Osteocyte (in vitro differentiated cells): ENCODE measurements at regions not wholly inside any gene's neighbourhood (a gene's known extent, or its start where the extent isn't known, plus 50 kb on each side); places are given as distances from the start of the nearest gene placed in this dataset.

Source experiments
- DNase-seq: peaks from one replicate; pipeline ENCODE4 v3.0.0; 2021; ENCODE audit warnings: mixed read lengths; ENCODE audit not compliant: unreplicated experiment; ENCODE audit errors: extremely low spot score
- H3K27ac Mint-ChIP-seq: one replicate; pipeline ENCODE4 v1.8.0; 2021; ENCODE audit warnings: mild to moderate bottlenecking, mixed read lengths; ENCODE audit not compliant: unreplicated experiment
- H3K27me3 Mint-ChIP-seq: one replicate; pipeline ENCODE4 v1.8.0; 2021; ENCODE audit warnings: mixed read lengths; ENCODE audit not compliant: unreplicated experiment
- H3K36me3 Mint-ChIP-seq: one replicate; pipeline ENCODE4 v1.8.0; 2021; ENCODE audit warnings: mixed read lengths; ENCODE audit not compliant: unreplicated experiment
- H3K4me1 Mint-ChIP-seq: one replicate; pipeline ENCODE4 v1.8.0; 2021; ENCODE audit warnings: mixed read lengths; ENCODE audit not compliant: unreplicated experiment
- H3K4me3 Mint-ChIP-seq: one replicate; pipeline ENCODE4 v1.8.0; 2021; ENCODE audit warnings: mild to moderate bottlenecking, moderate library complexity, mixed read lengths; ENCODE audit not compliant: unreplicated experiment
- H3K9me3 Mint-ChIP-seq: one replicate; pipeline ENCODE4 v1.8.0; 2021; ENCODE audit warnings: mixed read lengths; ENCODE audit not compliant: unreplicated experiment
- CTCF ChIP-seq: fragments of 200-600 bp; sonication (generic); IDR thresholded peaks from 2 replicates; pipeline ENCODE4 v1.5.0; 2021; ENCODE audit warnings: antibody characterized with exemption, mild to moderate bottlenecking, moderate library complexity

- H3K36me3 Mint-ChIP-seq: no peaks in the 10 kb centered on the region
- H3K4me1 Mint-ChIP-seq: peaks cover 60% of the 10 kb centered on the region
- H3K4me3 Mint-ChIP-seq: no peak overlapping the region
- H3K9me3 Mint-ChIP-seq: no peaks in the 10 kb centered on the region
- peak overlapping the region; percentile 75 for H3K27ac Mint-ChIP-seq
- no peak for TF ChIP-seq CTCF
- no peak for DNase-seq
- no peaks in the 10 kb centered on the region for H3K27me3 Mint-ChIP-seq
These were observed 242.6 kb upstream of the CIBAR2 start for GRCh38 chr16:85354686-85355514.

- Mint-ChIP-seq H3K9me3 (no peaks in the 10 kb centered on the region), H3K36me3 (no peaks in the 10 kb centered on the region), H3K4me3 (no peak overlapping the region), H3K4me1 (peaks cover 54% of the 10 kb centered on the region), H3K27me3 (no peaks in the 10 kb centered on the region), H3K27ac (peak overlapping the region; percentile 75)
- no peak for TF ChIP-seq CTCF
- no peak for DNase-seq
These were observed 243.2 kb upstream of the CIBAR2 start for GRCh38 chr16:85355515-85355837.

- Mint-ChIP-seq H3K27ac (no peak overlapping the region), H3K36me3 (no peaks in the 10 kb centered on the region)
- DNase-seq: no peak
These were observed 243.9 kb upstream of the CIBAR2 start for GRCh38 chr16:85356157-85356556.

GRCh38 chr16:85357323-85357722 is 245.1 kb upstream of the CIBAR2 start:
- no peak for DNase-seq
- Mint-ChIP-seq H3K4me1 (peaks cover 56% of the 10 kb centered on the region), H3K36me3 (no peaks in the 10 kb centered on the region), H3K4me3 (no peak overlapping the region), H3K27ac (no peak overlapping the region), H3K27me3 (no peaks in the 10 kb centered on the region), H3K9me3 (no peaks in the 10 kb centered on the region)
- TF ChIP-seq CTCF: no peak

More at GRCh38 chr16:85356157-85356556, 243.9 kb upstream of the CIBAR2 start:
- no peaks in the 10 kb centered on the region for H3K27me3 Mint-ChIP-seq
- H3K4me1 Mint-ChIP-seq: peaks cover 54% of the 10 kb centered on the region
- no peaks in the 10 kb centered on the region for H3K9me3 Mint-ChIP-seq
- no peak for TF ChIP-seq CTCF
- no peak overlapping the region for H3K4me3 Mint-ChIP-seq

- Mint-ChIP-seq H3K4me3 (no peak overlapping the region), H3K27ac (no peak overlapping the region), H3K27me3 (no peaks in the 10 kb centered on the region), H3K9me3 (no peaks in the 10 kb centered on the region), H3K36me3 (no peaks in the 10 kb centered on the region), H3K4me1 (peaks cover 57% of the 10 kb centered on the region)
- TF ChIP-seq CTCF: no peak
- no peak for DNase-seq
These were observed 245.7 kb upstream of the CIBAR2 start for GRCh38 chr16:85357924-85358505.
